ENCODE measurements at regions not wholly inside any gene's neighbourhood (a gene's known extent, or its start where the extent isn't known, plus 50 kb on each side); places are given as distances from the start of the nearest gene placed in this dataset.
"Not testable (repeated sequence)": the region's sequence is repeated elsewhere in the genome, so short reads cannot be mapped to it uniquely, and the experiment has no call there.

- DNase-seq (ENCODE audit: low read depth in 1 of 2, low spot score in 1 of 2), result no peak
These were observed 56.8 kb upstream of the DCLK2 start for GRCh38 chr4:150021483-150021882.

GRCh38 chr4:150023489-150023888 is 54.8 kb upstream of the DCLK2 start:
- DNase-seq (ENCODE audit: low read depth in 1 of 2, low spot score in 1 of 2), result no peak

- DNase-seq (ENCODE audit: low read depth in 1 of 2, low spot score in 1 of 2), result not testable (repeated sequence)
These were observed 51.3 kb upstream of the DCLK2 start for GRCh38 chr4:150026987-150027386.

Measured in activated CD4-positive, alpha-beta T cell treated with anti-CD3 and anti-CD28 coated beads, Interleukin-2, amount 50 U/mL, for 24 hours (primary cell).